ENCODE measurements at regions not wholly inside any gene's neighbourhood (a gene's known extent, or its start where the extent isn't known, plus 50 kb on each side); places are given as distances from the start of the nearest gene placed in this dataset.

GRCh38 chr9:119963258-119963797 is 594.1 kb upstream of the BRINP1 start:
- Histone ChIP-seq H3K36me3 (ENCODE audit: control insufficient read depth in 1 of 2, insufficient read depth in 2 of 2, low read depth in 1 of 2, low read length in 2 of 2) (no peaks in the 10 kb centered on the region), H3K9ac (ENCODE audit: low read length) (peak overlapping the region; percentile 83), H3K4me2 (ENCODE audit: low read length, poor library complexity, severe bottlenecking) (no peak overlapping the region), H2AK5ac (ENCODE audit: low read length, severe bottlenecking) (peak overlapping the region; percentile 88), H3K9me3 (ENCODE audit: control insufficient read depth, low read length) (peaks cover 5% of the 10 kb centered on the region), H3K4ac (ENCODE audit: low read depth in 1 of 2, low read length in 2 of 2) (peak overlapping the region in 1 of 2 experiments; percentile 6), H3K4me1 (ENCODE audit: control insufficient read depth, insufficient read depth, low read depth, low read length) (peaks cover 4% of the 10 kb centered on the region), H2BK5ac (ENCODE audit: low read depth, low read length, poor library complexity, severe bottlenecking) (peak overlapping the region; percentile 93), H4K91ac (ENCODE audit: low read length) (no peak overlapping the region), H3K14ac (ENCODE audit: low read length in 2 of 2) (no peak overlapping the region), H3K4me3 (ENCODE audit: insufficient read depth in 1 of 2, low read depth in 1 of 2, low read length in 2 of 2) (peak overlapping the region in 1 of 2 experiments; percentile 40), H3K18ac (ENCODE audit: low read depth in 1 of 2, low read length in 2 of 2) (peak overlapping the region in 1 of 2 experiments; percentile 90), H2BK12ac (ENCODE audit: low read length in 2 of 2) (peak overlapping the region in 1 of 2 experiments; percentile 90), H3K27me3 (ENCODE audit: control insufficient read depth in 1 of 2, insufficient read depth in 1 of 2, low read length in 2 of 2) (no peaks in the 10 kb centered on the region), H2BK120ac (ENCODE audit: low read depth, low read length) (no peak overlapping the region), H2AFZ (ENCODE audit: low read depth, low read length) (no peak overlapping the region), H3K23ac (ENCODE audit: low read length in 2 of 2) (no peak overlapping the region), H4K8ac (ENCODE audit: low read length) (peak overlapping the region; percentile 14), H3K27ac (ENCODE audit: low read length, poor library complexity, severe bottlenecking) (peak overlapping the region; percentile 97), H3K79me1 (replicated peaks; ENCODE audit: low read length, poor library complexity, severe bottlenecking) (no peaks in the 10 kb centered on the region), H2BK15ac (ENCODE audit: low read depth, poor library complexity, severe bottlenecking) (no peak overlapping the region)
- DNase-seq = peak; percentile 74
- 30% methylated on average over 4 of the region's 4 CpGs for WGBS

- Histone ChIP-seq H3K27ac (ENCODE audit: low read length, poor library complexity, severe bottlenecking) (no peak overlapping the region), H4K8ac (ENCODE audit: low read length) (no peak overlapping the region), H2AK5ac (ENCODE audit: low read length, severe bottlenecking) (peak overlapping the region; percentile 7), H2BK12ac (ENCODE audit: low read length in 2 of 2) (no peak overlapping the region), H3K23ac (ENCODE audit: low read length in 2 of 2) (no peak overlapping the region), H3K79me1 (replicated peaks; ENCODE audit: low read length, poor library complexity, severe bottlenecking) (no peaks in the 10 kb centered on the region), H3K36me3 (ENCODE audit: control insufficient read depth in 1 of 2, insufficient read depth in 2 of 2, low read depth in 1 of 2, low read length in 2 of 2) (no peaks in the 10 kb centered on the region), H3K4ac (ENCODE audit: low read depth in 1 of 2, low read length in 2 of 2) (no peak overlapping the region), H3K4me3 (ENCODE audit: insufficient read depth in 1 of 2, low read depth in 1 of 2, low read length in 2 of 2) (no peak overlapping the region), H3K4me2 (ENCODE audit: low read length, poor library complexity, severe bottlenecking) (no peak overlapping the region), H3K27me3 (ENCODE audit: control insufficient read depth in 1 of 2, insufficient read depth in 1 of 2, low read length in 2 of 2) (no peaks in the 10 kb centered on the region), H2BK5ac (ENCODE audit: low read depth, low read length, poor library complexity, severe bottlenecking) (no peak overlapping the region), H3K14ac (ENCODE audit: low read length in 2 of 2) (no peak overlapping the region), H2AFZ (ENCODE audit: low read depth, low read length) (no peak overlapping the region), H2BK15ac (ENCODE audit: low read depth, poor library complexity, severe bottlenecking) (no peak overlapping the region), H4K91ac (ENCODE audit: low read length) (no peak overlapping the region), H3K9ac (ENCODE audit: low read length) (no peak overlapping the region), H3K4me1 (ENCODE audit: control insufficient read depth, insufficient read depth, low read depth, low read length) (peaks cover 4% of the 10 kb centered on the region), H3K9me3 (ENCODE audit: control insufficient read depth, low read length) (peaks cover 1% of the 10 kb centered on the region), H2BK120ac (ENCODE audit: low read depth, low read length) (no peak overlapping the region), H3K18ac (ENCODE audit: low read depth in 1 of 2, low read length in 2 of 2) (no peak overlapping the region)
- peak; percentile 39 for DNase-seq
- WGBS = 47% methylated on average over 19 of the region's 19 CpGs
Observed at GRCh38 chr9:119961774-119962424, 592.7 kb upstream of the BRINP1 start.

- H3K36me3 ChIP-seq (ENCODE audit: control insufficient read depth in 1 of 2, insufficient read depth in 2 of 2, low read depth in 1 of 2, low read length in 2 of 2) = no peaks in the 10 kb centered on the region
- no peak overlapping the region for H3K4me2 ChIP-seq (ENCODE audit: low read length, poor library complexity, severe bottlenecking)
- 87% methylated on average over 5 of the region's 6 CpGs for WGBS
- no peak overlapping the region for H2BK5ac ChIP-seq (ENCODE audit: low read depth, low read length, poor library complexity, severe bottlenecking)
- no peak overlapping the region for H2AFZ ChIP-seq (ENCODE audit: low read depth, low read length)
- H3K27me3 ChIP-seq (ENCODE audit: control insufficient read depth in 1 of 2, insufficient read depth in 1 of 2, low read length in 2 of 2) = peaks cover 0 to 2% of the 10 kb centered on the region in 2 experiments
- no peak for DNase-seq
- H2AK5ac ChIP-seq (ENCODE audit: low read length, severe bottlenecking) = peak overlapping the region; percentile 35
- no peak overlapping the region for H3K23ac ChIP-seq (ENCODE audit: low read length in 2 of 2)
- no peak overlapping the region for H4K91ac ChIP-seq (ENCODE audit: low read length)
- H3K4me1 ChIP-seq (ENCODE audit: control insufficient read depth, insufficient read depth, low read depth, low read length) = peaks cover 4% of the 10 kb centered on the region
- no peak overlapping the region for H2BK120ac ChIP-seq (ENCODE audit: low read depth, low read length)
- no peak overlapping the region for H3K14ac ChIP-seq (ENCODE audit: low read length in 2 of 2)
- no peak overlapping the region for H3K4me3 ChIP-seq (ENCODE audit: insufficient read depth in 1 of 2, low read depth in 1 of 2, low read length in 2 of 2)
- H3K27ac ChIP-seq (ENCODE audit: low read length, poor library complexity, severe bottlenecking) = no peak overlapping the region
- H3K18ac ChIP-seq (ENCODE audit: low read depth in 1 of 2, low read length in 2 of 2) = no peak overlapping the region
- H3K9me3 ChIP-seq (ENCODE audit: control insufficient read depth, low read length) = no peaks in the 10 kb centered on the region
- H2BK15ac ChIP-seq (ENCODE audit: low read depth, poor library complexity, severe bottlenecking) = no peak overlapping the region
- no peak overlapping the region for H3K9ac ChIP-seq (ENCODE audit: low read length)
- no peak overlapping the region for H2BK12ac ChIP-seq (ENCODE audit: low read length in 2 of 2)
- H3K4ac ChIP-seq (ENCODE audit: low read depth in 1 of 2, low read length in 2 of 2) = no peak overlapping the region
- H4K8ac ChIP-seq (ENCODE audit: low read length) = no peak overlapping the region
- no peaks in the 10 kb centered on the region for H3K79me1 ChIP-seq (replicated peaks; ENCODE audit: low read length, poor library complexity, severe bottlenecking)
Observed at GRCh38 chr9:119959846-119960545, 590.8 kb upstream of the BRINP1 start.

- Histone ChIP-seq H2BK5ac (ENCODE audit: low read depth, low read length, poor library complexity, severe bottlenecking) (no peak overlapping the region), H2BK120ac (ENCODE audit: low read depth, low read length) (no peak overlapping the region), H2BK12ac (ENCODE audit: low read length in 2 of 2) (no peak overlapping the region), H3K27me3 (ENCODE audit: control insufficient read depth in 1 of 2, insufficient read depth in 1 of 2, low read length in 2 of 2) (peaks cover 3 to 4% of the 10 kb centered on the region in 2 experiments), H3K9me3 (ENCODE audit: control insufficient read depth, low read length) (no peaks in the 10 kb centered on the region), H3K4me2 (ENCODE audit: low read length, poor library complexity, severe bottlenecking) (no peak overlapping the region), H3K9ac (ENCODE audit: low read length) (peak overlapping the region; percentile 30), H3K79me1 (replicated peaks; ENCODE audit: low read length, poor library complexity, severe bottlenecking) (no peaks in the 10 kb centered on the region), H2AK5ac (ENCODE audit: low read length, severe bottlenecking) (no peak overlapping the region), H2BK15ac (ENCODE audit: low read depth, poor library complexity, severe bottlenecking) (no peak overlapping the region), H3K14ac (ENCODE audit: low read length in 2 of 2) (no peak overlapping the region), H3K4me3 (ENCODE audit: insufficient read depth in 1 of 2, low read depth in 1 of 2, low read length in 2 of 2) (peak overlapping the region in 1 of 2 experiments; percentile 50), H4K8ac (ENCODE audit: low read length) (no peak overlapping the region), H3K4me1 (ENCODE audit: control insufficient read depth, insufficient read depth, low read depth, low read length) (no peaks in the 10 kb centered on the region), H2AFZ (ENCODE audit: low read depth, low read length) (no peak overlapping the region), H3K27ac (ENCODE audit: low read length, poor library complexity, severe bottlenecking) (no peak overlapping the region), H3K36me3 (ENCODE audit: control insufficient read depth in 1 of 2, insufficient read depth in 2 of 2, low read depth in 1 of 2, low read length in 2 of 2) (no peaks in the 10 kb centered on the region), H3K23ac (ENCODE audit: low read length in 2 of 2) (no peak overlapping the region), H3K4ac (ENCODE audit: low read depth in 1 of 2, low read length in 2 of 2) (no peak overlapping the region), H3K18ac (ENCODE audit: low read depth in 1 of 2, low read length in 2 of 2) (no peak overlapping the region), H4K91ac (ENCODE audit: low read length) (no peak overlapping the region)
- no CpG with 5 or more reads among the region's 2 CpGs for WGBS
- DNase-seq = no peak
Observed at GRCh38 chr9:119956111-119956510, 586.9 kb upstream of the BRINP1 start.

Measured in mesenchymal stem cell (in vitro differentiated cells and primary cell).